ENCODE measurements at regions not wholly inside any gene's neighbourhood (a gene's known extent, or its start where the extent isn't known, plus 50 kb on each side); places are given as distances from the start of the nearest gene placed in this dataset.

DNA sequence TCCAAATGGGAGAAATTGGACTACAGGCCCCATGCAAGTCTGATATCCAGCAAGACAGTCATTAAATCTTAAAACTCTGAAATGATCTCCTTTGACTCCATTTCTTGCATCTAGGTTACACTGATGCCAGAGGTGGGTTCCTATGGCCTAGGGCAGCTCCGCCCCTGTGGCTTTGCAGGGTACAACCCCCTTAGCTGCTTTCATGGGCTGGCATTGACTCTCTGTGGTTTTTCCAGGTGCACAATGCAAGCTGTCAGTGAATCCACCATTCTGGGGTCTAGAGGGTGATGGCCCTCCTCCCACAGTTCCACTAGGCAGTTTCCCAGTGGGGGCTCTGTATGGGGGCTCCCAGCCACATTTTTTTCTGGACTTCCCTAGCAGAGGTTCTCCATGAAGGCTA, 228.5 kb upstream of the ADAMTS3 start:
- intact Hi-C loops (cut with micrococcal nuclease): no loop called here
- Histone ChIP-seq H3K9me3 (replicated peaks) (peaks cover 38% of the 10 kb centered on the region), H3K27ac (replicated peaks) (no peak overlapping the region), H3K36me3 (no peaks in the 10 kb centered on the region), H3K4me3 (no peak overlapping the region), H3K4me1 (no peaks in the 10 kb centered on the region), H3K27me3 (ENCODE audit: low read depth) (no peaks in the 10 kb centered on the region)
- TF ChIP-seq CTCF (IDR thresholded peaks at IDR 0.05; ENCODE audit: borderline replicate concordance): no peak
- DNase-seq: no peak

GRCh38 chr4:72791054-72791453, 222.0 kb upstream of the ADAMTS3 start:
- no peak for DNase-seq
- Histone ChIP-seq H3K4me3 (no peak overlapping the region), H3K9me3 (replicated peaks) (peaks cover 27% of the 10 kb centered on the region), H3K27me3 (ENCODE audit: low read depth) (no peaks in the 10 kb centered on the region), H3K36me3 (no peaks in the 10 kb centered on the region), H3K27ac (replicated peaks) (no peak overlapping the region), H3K4me1 (no peaks in the 10 kb centered on the region)
- intact Hi-C loops (cut with micrococcal nuclease): no loop called here
- no peak for TF ChIP-seq CTCF (IDR thresholded peaks at IDR 0.05; ENCODE audit: borderline replicate concordance)

DNA sequence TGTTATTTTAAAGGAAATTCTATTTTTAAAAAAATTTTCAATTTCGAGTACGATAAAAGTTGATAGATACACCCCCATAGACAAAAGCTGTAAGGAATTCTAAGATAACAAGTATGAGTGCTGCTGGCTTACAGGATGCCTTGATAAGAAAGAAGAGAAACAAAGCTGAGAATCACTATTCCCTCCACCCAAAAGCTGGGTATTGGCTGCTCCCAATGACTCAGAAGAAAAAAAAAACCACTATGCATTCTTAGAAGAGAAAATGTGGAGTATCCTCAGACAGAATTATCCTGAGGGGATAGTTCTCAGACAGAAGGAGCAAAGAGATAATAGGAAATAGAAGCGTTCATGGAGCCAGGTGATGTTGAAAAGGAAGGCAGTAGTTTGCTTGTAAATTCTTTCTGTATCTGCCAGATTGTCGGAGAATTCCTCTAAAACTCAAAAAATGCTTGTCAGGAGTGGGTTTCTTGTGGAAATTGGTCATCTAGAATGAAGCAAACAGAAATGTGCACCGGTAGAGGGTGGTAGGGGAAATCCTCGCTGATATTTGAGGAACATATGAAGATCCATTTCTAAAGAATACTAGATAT, 217.5 kb upstream of the ADAMTS3 start:
- H3K27me3 ChIP-seq (ENCODE audit: low read depth): no peaks in the 10 kb centered on the region
- no peak overlapping the region for H3K4me3 ChIP-seq
- H3K27ac ChIP-seq (replicated peaks): no peak overlapping the region
- DNase-seq: no peak
- TF ChIP-seq CTCF (IDR thresholded peaks at IDR 0.05; ENCODE audit: borderline replicate concordance): no peak
- intact Hi-C loops (cut with micrococcal nuclease): no loop called here
- H3K4me1 ChIP-seq: no peaks in the 10 kb centered on the region
- H3K9me3 ChIP-seq (replicated peaks): no peaks in the 10 kb centered on the region
- no peaks in the 10 kb centered on the region for H3K36me3 ChIP-seq

DNA sequence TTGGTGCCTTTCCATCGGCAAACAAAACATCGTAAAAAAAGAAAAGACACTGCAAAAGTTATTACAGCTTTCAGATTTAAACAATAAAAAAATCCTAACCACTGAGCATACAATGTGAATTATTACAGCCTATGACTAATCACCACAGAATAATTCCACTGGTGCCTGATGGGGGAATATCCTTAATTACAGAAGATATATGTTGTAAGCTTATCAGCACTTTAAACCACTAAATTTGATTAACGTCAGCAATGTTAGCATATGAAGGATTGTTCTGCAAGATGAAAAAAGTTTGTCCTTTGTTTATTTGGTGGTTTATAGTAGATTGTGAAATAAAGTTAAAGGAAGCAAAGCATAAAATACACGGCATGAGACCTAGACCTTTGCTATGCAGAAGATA, 210.2 kb upstream of the ADAMTS3 start:
- DNase-seq: no peak
- intact Hi-C loops (cut with micrococcal nuclease): no loop called here
- Histone ChIP-seq H3K4me1 (no peaks in the 10 kb centered on the region), H3K4me3 (no peak overlapping the region), H3K27me3 (ENCODE audit: low read depth) (no peaks in the 10 kb centered on the region), H3K27ac (replicated peaks) (no peak overlapping the region), H3K36me3 (no peaks in the 10 kb centered on the region), H3K9me3 (replicated peaks) (peaks cover 5% of the 10 kb centered on the region)
- TF ChIP-seq CTCF (IDR thresholded peaks at IDR 0.05; ENCODE audit: borderline replicate concordance): no peak

- peaks cover 5% of the 10 kb centered on the region for H3K9me3 ChIP-seq (replicated peaks)
- intact Hi-C loops (cut with micrococcal nuclease): no loop called here
- no peak overlapping the region for H3K4me3 ChIP-seq
- DNase-seq: no peak
- H3K27ac ChIP-seq (replicated peaks): no peak overlapping the region
- no peaks in the 10 kb centered on the region for H3K27me3 ChIP-seq (ENCODE audit: low read depth)
- no peak for TF ChIP-seq CTCF (IDR thresholded peaks at IDR 0.05; ENCODE audit: borderline replicate concordance)
- no peaks in the 10 kb centered on the region for H3K4me1 ChIP-seq
- H3K36me3 ChIP-seq: no peaks in the 10 kb centered on the region
These were observed 208.4 kb upstream of the ADAMTS3 start for GRCh38 chr4:72777436-72777835.

Measured in left ventricle myocardium inferior (tissue), 1 donor.